Left kidney (tissue), 1 donor: ENCODE measurements at regions not wholly inside any gene's neighbourhood (a gene's known extent, or its start where the extent isn't known, plus 50 kb on each side); places are given as distances from the start of the nearest gene placed in this dataset.
A peak's percentile ranks its signal among the peaks of the same experiment; 100 is the strongest.
"Not testable (repeated sequence)": the region's sequence is repeated elsewhere in the genome, so short reads cannot be mapped to it uniquely, and the experiment has no call there.

Experiments
- DNase-seq: peaks from one replicate; pipeline ENCODE4 v3.0.0-alpha.2; 2013

DNA sequence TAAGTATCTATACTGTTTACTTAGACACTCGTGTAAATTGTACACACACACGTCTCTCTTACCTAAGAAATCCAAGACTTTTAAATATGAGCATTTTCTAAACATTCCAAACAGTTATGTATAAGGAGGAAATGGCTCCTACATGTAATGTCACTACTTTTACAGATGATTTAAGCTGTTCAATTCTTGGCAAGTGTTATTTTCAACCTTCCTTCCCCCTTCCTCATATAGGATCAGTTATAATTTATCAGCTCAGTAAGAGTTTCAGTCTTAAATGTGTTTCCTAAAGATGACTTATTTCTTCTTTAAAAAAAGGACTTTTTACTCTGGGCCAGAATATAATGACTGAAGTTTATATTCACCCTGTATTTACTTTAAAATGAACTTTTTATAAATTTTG lies 601.1 kb downstream of the ANKRD50 start:
- DNase-seq: no peak

DNA sequence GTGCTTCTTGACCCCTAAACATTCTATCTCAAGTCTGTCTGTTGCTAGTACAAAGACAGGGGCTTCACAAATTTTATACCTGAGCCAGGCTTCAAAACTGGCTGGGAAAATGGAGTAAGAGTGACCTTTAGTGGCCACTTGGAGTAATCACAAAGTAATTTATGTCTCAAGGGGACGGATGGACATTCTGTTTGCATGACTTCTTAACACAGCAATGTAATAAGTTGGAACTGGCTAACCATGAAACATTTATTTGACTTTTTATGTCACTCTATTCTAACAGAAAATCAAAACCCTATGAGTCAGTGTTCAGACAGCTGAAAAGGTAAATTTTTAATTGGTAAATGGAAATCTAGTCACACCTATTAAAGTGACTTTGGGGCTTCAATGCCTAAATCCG lies 600.6 kb downstream of the ANKRD50 start:
- DNase-seq: peak; percentile 78

DNA sequence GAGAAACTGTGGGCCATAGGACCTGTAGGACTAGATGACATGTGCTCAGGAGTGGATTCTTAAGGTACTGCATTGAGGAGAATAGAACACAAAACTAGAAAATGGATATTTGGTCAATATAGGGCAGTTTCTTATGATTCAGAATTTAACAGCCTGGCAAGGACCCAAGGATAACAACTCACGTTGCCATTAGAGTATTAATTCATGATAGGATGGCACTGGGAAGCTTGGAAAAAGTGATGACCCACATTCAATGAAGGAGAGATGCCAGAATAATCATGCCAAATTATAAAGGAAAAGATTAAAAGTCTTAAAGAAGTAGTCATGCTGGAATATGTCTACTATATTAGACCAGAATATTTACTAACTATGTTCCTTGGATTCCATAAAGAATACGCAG lies 594.5 kb downstream of the ANKRD50 start:
- no peak for DNase-seq

DNA sequence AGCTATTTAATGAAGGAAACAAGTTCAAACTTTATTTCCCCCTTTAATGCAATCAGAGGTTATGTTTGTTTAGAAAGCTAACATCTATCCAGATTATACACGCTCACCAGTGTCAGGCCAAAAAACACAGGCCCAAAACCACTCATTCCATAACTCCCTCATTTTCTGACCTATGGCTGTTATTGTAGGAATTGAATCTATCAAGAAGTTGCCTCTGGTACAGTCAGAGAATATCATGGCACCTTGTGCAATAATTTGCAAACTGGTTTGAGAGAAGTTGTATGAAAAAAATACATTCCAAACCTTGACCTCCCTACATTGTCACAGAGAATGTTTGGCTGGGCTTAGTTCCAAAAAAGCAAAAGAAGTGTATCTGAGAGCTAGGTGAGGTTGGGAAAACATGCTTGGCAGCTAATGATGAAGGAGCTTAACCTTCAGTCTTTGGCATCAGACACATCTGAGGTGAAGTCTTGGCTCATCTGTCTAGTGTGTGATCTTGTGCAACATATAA lies 591.0 kb downstream of the ANKRD50 start:
- DNase-seq: no peak

DNA sequence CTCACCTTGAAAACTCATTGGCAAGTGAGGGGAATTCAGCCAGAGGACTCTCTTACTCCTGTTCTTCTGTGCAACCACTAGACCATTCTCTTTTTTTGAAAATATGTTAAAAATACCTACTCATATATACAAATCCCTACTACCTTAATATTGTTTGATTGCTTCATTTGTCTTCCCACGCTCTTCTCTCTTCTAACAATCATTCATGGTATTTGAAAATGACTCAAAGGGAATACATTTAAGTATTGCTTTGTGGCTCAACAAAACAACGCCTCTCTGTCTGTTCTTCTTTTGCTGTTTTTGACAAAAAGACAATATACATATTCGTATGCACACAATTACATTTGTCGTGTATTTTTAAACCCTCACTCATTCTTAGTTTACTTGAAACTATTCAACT lies 589.4 kb downstream of the ANKRD50 start:
- no peak for DNase-seq

DNA sequence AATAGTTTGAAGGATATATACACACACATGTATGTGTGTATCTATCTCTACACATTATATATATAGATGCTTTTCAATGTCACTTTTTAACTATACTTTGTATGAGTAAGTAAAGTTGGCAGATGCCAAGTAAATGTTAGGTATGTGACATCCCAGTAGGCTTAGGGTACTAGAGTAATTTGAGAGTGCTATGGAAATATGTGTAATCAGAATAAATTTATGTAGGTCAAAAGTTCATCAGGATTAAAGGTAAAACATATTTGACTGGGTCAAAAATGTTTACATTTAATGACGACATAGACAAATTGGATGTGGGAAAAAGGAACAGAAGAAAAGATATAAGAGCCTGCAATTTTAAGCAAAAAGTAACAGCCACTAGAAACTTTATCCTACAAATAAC lies 588.8 kb downstream of the ANKRD50 start:
- no peak for DNase-seq

DNA sequence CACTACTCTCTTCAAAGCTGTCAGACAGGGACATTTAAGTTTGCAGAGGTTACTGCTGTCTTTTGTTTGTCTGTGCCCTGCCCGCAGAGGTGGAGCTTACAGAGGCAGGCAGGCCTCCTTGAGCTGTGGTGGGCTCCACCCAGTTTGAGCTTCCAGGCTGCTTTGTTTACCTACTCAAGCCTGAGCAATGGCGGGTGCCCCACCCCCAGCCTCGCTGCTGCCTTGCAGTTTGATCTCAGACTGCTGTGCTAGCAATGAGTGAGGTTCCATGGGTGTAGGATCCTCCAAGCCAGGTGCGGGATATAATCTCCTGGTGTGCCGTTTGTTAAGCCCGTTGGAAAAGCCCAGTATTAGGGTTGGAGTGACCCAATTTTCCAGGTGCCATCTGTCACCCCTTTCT lies 581.2 kb downstream of the ANKRD50 start:
- not testable (repeated sequence) for DNase-seq

DNA sequence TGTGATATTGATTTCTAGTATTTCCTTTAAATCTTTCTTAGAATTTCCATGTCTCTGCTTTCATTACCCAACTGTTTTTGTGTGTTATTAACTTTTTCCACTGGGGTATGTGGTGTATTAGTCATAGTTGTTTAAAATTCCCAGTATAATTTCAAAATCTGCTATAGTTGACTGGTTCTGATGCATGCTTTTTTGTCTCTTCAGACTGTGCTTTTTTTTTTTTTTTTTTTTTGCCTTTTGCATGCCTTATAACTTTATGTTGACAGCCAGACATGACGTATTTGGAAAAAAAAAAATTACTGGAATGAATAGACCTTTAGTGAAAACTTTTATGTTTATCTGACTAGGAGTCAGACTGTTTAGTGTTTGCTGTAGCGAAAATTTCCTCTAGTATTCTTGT lies 580.4 kb downstream of the ANKRD50 start:
- no peak for DNase-seq

DNA sequence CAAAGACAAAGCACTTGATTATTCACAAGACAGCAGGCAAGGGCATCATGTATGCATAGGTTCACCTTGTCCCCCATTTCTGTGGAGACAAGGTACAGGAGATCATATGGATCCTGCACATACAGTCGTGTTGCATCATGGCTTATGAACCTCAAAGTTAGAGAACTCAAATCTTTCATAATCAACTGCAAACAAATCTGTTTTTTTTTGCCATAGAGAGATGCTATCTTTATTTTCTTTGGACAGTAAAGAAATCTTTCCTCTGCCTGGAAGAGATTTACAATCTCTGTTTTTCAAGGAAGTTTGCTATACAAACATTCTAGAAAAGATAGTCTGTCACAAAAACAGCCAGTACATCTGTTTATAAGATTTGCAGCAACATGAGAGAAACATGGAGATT lies 578.8 kb downstream of the ANKRD50 start:
- DNase-seq: no peak

DNA sequence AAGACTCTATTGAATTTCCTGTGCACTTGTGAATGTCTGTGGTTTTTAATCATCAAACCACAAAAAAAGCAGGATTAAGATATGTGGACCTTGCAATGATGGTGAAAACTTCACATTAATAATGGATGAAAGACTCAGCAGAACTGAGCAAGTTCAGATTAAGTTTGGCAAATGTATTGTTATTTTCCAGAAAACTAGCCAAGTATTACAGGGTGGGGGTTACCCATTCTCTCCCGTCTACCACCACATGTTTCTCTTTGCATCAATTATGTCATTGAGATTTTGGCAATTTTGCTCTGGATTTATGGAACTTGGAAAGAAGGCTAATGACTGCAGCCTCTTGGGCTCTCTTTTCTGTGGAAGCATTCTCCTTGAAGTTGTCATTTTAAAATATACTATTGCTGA lies 577.1 kb downstream of the ANKRD50 start:
- no peak for DNase-seq

DNA sequence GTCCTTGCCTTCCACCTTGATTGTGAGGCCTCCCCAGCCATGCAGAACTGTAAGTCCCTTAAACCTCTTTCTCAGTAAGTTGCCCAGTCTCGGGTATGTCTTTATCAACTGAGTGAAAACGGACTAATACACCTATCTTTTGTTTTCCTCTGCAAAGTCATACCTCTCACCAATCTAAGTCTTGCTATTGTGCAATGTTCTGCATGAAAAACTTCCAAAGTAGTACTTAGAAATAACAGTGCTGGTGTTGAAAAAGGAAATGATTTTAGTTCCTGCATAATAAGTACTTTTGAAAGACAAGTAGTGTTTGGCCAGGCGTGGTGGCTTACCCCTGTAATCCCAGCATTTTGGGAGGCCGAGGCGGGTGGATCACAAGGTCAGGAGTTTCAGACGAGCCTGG lies 573.5 kb downstream of the ANKRD50 start:
- no peak for DNase-seq

DNA sequence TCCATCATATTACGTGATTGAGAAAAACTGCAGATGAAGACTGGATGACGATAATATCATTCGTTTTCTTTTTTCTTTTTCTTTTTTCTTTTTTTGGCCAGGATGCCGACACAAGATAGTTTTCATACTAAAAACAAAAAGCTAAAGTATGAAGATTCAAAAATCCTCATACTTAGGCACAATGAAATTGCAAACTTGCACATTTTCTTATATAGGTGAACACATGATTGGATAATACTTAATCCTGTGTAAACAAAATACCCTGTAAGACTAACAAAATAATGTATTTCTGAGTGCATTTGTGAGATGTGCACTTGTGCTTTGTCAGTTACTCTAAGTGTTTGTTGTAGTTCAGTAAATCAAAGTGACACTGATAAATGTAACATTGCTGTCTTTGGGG lies 568.9 kb downstream of the ANKRD50 start:
- no peak for DNase-seq

DNA sequence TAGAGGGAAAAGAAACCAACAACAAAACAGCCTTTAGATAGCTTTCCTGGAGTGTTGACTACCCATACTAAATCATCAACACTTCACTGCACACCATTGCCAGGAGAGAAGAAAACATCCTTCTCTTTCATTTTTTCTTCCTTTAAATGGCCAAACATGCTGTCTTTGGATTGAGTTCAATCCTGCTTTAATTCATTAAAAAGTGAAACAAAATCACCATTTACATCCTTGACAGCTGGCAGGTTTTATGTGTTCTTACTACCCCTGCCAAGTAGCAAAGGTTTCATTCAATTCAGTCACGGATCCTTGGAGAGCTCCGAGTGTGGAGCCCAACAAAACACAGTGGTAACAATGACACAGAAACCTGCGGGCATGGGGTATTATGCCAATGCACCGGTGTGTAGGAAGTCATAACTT lies 568.3 kb downstream of the ANKRD50 start:
- peak; percentile 73 for DNase-seq

DNA sequence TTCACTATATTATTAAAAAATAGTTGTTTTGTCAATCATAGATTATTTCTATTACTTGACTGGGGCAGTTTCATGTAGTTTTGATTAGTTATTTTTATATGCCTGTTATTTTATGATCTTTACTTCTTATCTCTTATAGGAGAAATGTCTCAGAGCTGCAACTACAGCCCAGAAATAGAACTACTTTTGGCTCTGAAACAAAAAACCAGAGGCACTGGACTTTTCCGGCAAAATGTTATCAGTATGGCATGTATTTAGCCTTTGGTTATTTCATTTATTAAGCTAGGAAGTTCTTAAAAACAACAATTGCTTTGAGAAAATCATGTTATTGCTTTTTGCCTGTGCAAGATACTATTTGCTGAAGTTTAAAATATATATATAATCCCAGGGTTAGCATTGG lies 566.5 kb downstream of the ANKRD50 start:
- no peak for DNase-seq

DNA sequence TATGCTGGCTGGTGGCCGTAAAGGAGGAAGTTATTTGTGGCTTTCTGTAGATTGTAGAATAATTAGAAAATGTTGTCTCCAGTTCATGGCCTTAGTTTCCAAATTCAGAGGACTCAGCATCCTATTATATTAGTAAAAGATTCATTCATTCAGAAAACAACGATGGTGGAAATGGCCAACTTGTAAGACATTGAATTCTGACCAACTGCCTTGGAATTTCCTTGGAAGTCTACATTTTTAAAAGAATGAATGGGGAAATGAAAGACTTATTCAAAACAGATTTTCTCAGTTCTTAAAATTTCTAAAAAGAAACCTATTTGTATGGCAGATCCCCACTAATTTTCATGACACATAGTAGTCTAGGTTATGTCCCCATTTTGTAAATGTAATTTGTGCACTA lies 561.5 kb downstream of the ANKRD50 start:
- no peak for DNase-seq

DNA sequence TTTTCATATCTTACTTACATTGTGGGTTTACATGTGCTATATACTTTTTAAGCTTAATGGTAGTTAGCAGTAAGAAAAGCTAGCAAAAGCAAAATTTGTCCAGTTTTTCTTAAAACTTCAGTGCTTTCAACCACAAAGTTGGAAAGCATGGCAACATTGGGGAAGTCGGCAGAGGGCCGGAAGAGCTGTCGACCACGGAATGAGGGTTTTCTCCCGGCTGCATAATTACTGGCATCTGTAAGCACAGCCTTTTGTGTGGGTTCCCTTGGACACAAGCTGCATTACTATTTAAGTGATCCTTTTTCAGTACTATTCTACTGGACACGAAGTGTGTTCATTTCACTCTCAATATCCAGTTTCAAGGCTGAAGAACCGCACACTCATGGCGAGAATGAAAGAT lies 560.4 kb downstream of the ANKRD50 start:
- no peak for DNase-seq

DNA sequence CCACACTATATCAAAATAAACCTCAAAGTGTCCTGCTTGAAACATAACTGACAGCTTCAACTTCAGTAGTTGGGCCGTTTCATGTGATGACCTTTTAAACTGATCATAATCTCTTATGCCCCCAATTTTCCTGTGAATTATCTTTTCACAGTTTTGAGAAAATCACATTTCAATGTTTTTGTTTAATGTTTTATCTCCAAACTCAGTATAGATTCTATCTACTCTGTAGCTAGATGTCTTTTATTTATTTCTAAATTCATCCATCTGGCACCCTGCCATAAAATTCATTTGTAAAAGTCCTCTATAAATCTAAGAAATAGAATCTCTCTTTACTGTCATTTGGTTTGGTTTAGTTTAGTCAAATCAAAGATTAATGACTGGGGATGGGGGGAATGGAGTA lies 557.3 kb downstream of the ANKRD50 start:
- DNase-seq: no peak

DNA sequence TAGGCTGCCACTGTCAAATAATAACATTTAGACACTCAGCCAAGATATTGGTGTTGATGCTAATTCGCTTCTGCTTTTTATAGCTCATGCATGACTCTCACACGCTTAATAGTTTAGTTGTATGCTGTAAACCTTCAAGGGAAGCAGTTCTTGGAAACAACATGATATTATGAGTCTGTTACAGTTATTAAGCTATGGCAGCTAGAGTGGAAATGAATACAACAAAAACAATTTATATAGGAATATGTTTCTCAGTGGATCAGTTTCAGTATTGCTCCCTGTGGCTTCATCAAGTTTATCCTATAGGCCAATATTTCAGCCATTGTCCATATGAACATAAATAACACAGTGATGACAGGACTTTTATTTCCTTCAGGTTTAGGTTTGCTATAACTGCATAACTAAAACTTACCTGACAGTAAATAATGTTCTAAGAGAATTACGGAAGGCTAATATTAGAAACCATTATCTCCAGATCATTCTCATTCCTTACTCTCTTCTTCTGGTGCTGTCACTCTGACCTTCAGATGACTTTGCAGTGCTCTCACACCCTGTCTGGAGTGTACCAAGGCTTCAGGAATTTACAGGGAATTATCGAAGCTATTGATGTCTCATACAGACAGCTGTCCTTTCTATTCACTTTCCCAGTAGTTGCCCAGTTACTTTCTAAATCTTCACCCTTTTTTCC lies 555.0 kb downstream of the ANKRD50 start:
- DNase-seq: no peak

DNA sequence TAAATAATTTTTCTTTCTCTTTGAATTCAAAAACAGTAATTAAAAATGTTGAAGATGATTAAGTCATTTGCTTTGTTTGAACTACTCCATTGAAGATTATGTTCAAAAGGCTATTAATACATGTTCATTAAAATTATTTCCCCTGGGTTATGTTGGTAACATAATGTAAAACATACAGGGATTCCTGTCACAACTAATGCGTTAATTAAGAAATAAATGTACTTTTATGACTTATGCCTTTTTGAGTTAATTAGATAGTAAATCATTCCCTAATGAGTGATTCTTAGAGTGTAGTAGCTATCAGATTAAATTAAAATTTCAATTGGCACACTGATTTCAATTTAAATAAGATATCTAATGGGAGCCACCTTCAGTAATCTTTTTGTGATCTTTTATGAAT lies 549.1 kb downstream of the ANKRD50 start:
- DNase-seq: no peak

DNA sequence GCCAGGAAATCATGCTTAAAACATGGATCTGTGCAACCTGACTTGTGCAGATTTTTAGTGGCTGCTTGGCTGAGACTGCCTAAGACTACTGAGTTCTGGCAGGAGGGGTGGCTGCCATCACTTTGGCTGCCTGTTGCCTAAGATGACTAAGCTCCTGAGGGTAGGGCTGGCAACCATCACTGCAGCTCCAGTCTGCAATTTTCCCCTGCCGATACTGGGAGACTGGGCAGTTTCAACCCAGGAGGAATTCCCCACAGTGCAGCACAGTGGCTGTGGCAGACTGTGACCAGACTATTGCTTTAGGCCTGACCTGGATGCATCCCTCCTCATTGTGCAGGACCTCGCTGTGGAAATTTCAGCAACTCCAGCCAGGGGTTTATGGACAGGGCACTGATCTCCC lies 544.9 kb downstream of the ANKRD50 start:
- DNase-seq: no peak

DNA sequence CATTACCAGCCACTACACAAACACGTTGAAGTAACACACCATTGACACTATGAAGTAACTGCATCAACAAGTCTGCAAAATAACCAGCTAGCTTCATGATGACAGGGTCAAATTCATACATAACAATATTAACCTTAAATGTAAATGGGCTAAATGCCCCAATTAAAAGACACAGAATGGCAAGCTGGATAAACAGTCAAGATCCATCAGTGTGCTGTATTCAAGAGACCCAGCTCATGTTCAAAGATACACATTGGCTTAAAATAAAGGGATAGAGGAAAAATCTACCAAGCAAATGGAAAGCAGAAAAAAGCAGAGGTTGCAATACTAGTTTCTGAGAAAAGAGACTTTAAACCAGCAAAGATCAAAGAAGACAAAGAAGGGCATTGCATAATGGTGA lies 543.0 kb downstream of the ANKRD50 start:
- DNase-seq: not testable (repeated sequence)

DNA sequence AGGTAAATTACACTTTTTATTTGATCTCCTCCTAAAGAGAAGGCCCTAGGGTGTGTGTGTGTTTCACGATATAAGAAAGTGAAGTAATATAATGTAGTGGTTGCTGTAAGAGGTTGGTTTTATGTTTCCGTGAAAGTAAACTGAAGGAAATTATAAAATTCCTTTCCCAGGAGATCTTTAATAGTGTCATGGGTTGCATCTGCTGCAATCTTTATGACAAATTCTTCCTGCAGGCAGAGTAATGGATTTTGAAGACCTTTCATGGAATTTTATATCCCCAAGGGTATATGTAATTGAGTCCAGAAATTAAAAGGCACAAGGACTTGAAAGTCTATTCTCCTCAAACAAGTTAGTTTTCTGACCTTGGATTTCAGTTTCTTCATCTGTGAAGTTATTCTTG lies 538.6 kb downstream of the ANKRD50 start:
- no peak for DNase-seq

DNA sequence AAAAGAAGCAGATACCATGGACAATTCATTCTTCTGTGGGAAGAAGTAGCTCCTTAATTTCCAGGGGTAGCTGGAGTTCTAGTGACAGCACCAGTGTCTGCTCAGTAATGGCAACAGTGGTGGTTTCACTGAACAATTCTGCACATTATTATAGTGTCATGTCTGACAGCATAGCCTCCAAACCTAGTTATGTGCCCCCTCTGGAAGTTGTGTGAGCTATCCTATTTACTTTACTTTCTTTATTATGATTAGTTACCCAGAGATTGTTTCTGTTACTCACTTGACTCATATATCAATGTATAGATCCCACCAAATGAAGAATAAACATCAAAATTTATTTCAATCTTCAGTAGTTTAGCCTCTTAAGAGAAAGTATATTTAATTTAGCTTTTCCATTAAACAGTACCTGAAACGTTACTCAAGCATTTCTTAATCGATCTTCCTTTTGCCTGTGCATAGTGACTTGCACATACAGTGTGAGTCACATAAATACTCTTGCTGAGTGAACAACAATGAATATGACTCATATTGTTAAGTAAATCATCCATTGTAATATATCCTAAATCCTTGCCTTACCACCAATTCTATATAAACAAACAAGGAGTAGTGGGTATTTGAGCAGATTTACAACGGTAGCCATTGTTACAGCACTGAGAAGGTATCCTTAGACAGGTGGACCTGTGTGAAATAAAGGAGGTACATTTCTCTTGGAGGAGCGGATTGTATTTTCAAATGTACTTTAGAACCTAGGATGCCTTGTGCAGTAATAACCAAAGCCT lies 534.7 kb downstream of the ANKRD50 start:
- DNase-seq: no peak
